Colonic mucosa (tissue), 4 donors: ENCODE measurements at regions not wholly inside any gene's neighbourhood (a gene's known extent, or its start where the extent isn't known, plus 50 kb on each side); places are given as distances from the start of the nearest gene placed in this dataset.
"Not testable (repeated sequence)": the region's sequence is repeated elsewhere in the genome, so short reads cannot be mapped to it uniquely, and the experiment has no call there.

Experiments
- DNase-seq: peaks from one replicate; pipeline ENCODE4 v3.0.0-alpha.2; 2020
- H3K27ac ChIP-seq: fragments of 200-600 bp; one replicate; pipeline ENCODE4 v1.8.0; 2021
- H3K27me3 ChIP-seq: fragments of 200-600 bp; one replicate; pipeline ENCODE4 v1.8.0; 2021
- H3K36me3 ChIP-seq: fragments of 200-600 bp; one replicate; pipeline ENCODE4 v1.8.0; 2021
- H3K4me1 ChIP-seq: fragments of 200-600 bp; one replicate; pipeline ENCODE4 v1.8.0; 2021; ENCODE audit warnings: mild to moderate bottlenecking
- H3K4me3 ChIP-seq: fragments of 200-600 bp; one replicate; pipeline ENCODE4 v1.8.0; 2021
- H3K9ac ChIP-seq, 2 donors: one replicate each; pipeline ENCODE4 v1.7.0; 2013; ENCODE audit warnings: control low read depth in 2 of 2, low read depth in 2 of 2, low read length in 2 of 2
- H3K9me3 ChIP-seq: fragments of 200-600 bp; one replicate; pipeline ENCODE4 v1.8.0; 2021
- CTCF ChIP-seq: fragments of 200-600 bp; IDR thresholded peaks from one replicate; pipeline ENCODE4 v1.8.0; 2022; ENCODE audit warnings: antibody characterized with exemption, mild to moderate bottlenecking
- intact Hi-C: fragments of 100-400 bp; cut with DNase I; formaldehyde crosslinking; loops from one replicate; pipeline ENCODE4 v1.14.1; 2022
- donor health status: healthy.
- donor health status: DM: no; HTN: no; CAD: no.
- donor health status: DM: no; HTN: no; CAD: no.

- Histone ChIP-seq H3K4me1 (no peaks in the 10 kb centered on the region), H3K9ac (no peak overlapping the region), H3K27ac (no peak overlapping the region), H3K9me3 (no peaks in the 10 kb centered on the region), H3K4me3 (no peak overlapping the region), H3K27me3 (no peaks in the 10 kb centered on the region), H3K36me3 (no peaks in the 10 kb centered on the region)
- no peak for DNase-seq
- no peak for TF ChIP-seq CTCF
- intact Hi-C loops: no loop called here
Measured at GRCh38 chr21:25449950-25450349, 157.3 kb downstream of the MRPL39 start.

GRCh38 chr21:25441835-25442234 is 165.4 kb downstream of the MRPL39 start:
- Histone ChIP-seq H3K9me3 (no peaks in the 10 kb centered on the region), H3K27me3 (no peaks in the 10 kb centered on the region), H3K27ac (no peak overlapping the region), H3K9ac (no peak overlapping the region), H3K4me3 (no peak overlapping the region), H3K36me3 (no peaks in the 10 kb centered on the region), H3K4me1 (no peaks in the 10 kb centered on the region)
- DNase-seq: no peak
- no peak for TF ChIP-seq CTCF
- intact Hi-C loops: no loop called here

GRCh38 chr21:25437465-25437864 is 169.8 kb downstream of the MRPL39 start:
- H3K27ac ChIP-seq, intact Hi-C loops, H3K4me1 ChIP-seq, H3K9ac ChIP-seq, DNase-seq, H3K36me3 ChIP-seq, H3K27me3 ChIP-seq, H3K4me3 ChIP-seq, H3K9me3 ChIP-seq: not testable (repeated sequence)

GRCh38 chr21:25428537-25428936 is 178.7 kb downstream of the MRPL39 start:
- no peak for TF ChIP-seq CTCF
- H3K27me3 ChIP-seq: no peaks in the 10 kb centered on the region

GRCh38 chr21:25427828-25428227 is 179.5 kb downstream of the MRPL39 start:
- Histone ChIP-seq H3K9me3 (no peaks in the 10 kb centered on the region), H3K4me1 (no peaks in the 10 kb centered on the region), H3K36me3 (no peaks in the 10 kb centered on the region), H3K27ac (no peak overlapping the region), H3K27me3 (no peaks in the 10 kb centered on the region), H3K9ac (no peak overlapping the region), H3K4me3 (no peak overlapping the region)
- no peak for TF ChIP-seq CTCF
- intact Hi-C loops: no loop called here
- DNase-seq: no peak

More at GRCh38 chr21:25428537-25428936, 178.7 kb downstream of the MRPL39 start:
- DNase-seq: no peak
- Histone ChIP-seq H3K4me1 (no peaks in the 10 kb centered on the region), H3K36me3 (no peaks in the 10 kb centered on the region), H3K9ac (no peak overlapping the region), H3K27ac (no peak overlapping the region), H3K4me3 (no peak overlapping the region), H3K9me3 (no peaks in the 10 kb centered on the region)
- intact Hi-C loops: no loop called here

- H3K27ac ChIP-seq: no peak overlapping the region
- H3K4me1 ChIP-seq: no peaks in the 10 kb centered on the region
- no peaks in the 10 kb centered on the region for H3K36me3 ChIP-seq
- TF ChIP-seq CTCF: no peak
- no peaks in the 10 kb centered on the region for H3K27me3 ChIP-seq
- intact Hi-C loops: no loop called here
- DNase-seq: no peak
- no peak overlapping the region for H3K9ac ChIP-seq
- H3K4me3 ChIP-seq: no peak overlapping the region
- no peaks in the 10 kb centered on the region for H3K9me3 ChIP-seq
Measured at GRCh38 chr21:25426580-25426979, 180.7 kb downstream of the MRPL39 start.
